ENCODE measurements at regions not wholly inside any gene's neighbourhood (a gene's known extent, or its start where the extent isn't known, plus 50 kb on each side); places are given as distances from the start of the nearest gene placed in this dataset.

DNA sequence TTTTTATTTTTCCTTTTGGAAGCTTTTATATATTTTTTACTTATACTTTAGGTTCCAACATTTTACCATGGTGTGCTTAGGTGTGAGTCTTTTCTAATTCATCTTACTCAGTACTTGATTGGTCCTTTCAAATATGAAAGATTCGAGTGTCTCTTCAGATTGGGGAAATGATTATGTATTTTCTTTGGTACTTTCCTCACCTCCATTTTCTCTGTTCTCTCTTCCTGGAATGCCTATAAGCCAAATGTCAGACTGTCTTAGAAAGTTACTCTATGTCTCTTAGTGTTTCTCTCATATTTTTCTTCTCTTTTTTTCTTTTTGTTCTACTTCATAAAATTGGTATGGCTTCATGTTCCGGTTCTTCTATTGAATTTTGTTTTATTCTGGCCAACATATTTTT lies 119.6 kb upstream of the SV2C start:
- Histone ChIP-seq H3K79me1 (ENCODE audit: insufficient read depth, low read depth, low read length, poor library complexity, severe bottlenecking) (no peaks in the 10 kb centered on the region), H4K8ac (replicated peaks; ENCODE audit: insufficient read length, low read depth, low read length) (no peak overlapping the region), H2BK5ac (ENCODE audit: insufficient read length, low read length) (no peak overlapping the region), H3K9ac (ENCODE audit: extremely low read depth, insufficient read length, low read length) (no peak overlapping the region), H4K5ac (ENCODE audit: insufficient read length, low read depth, low read length) (no peak overlapping the region), H3K18ac (ENCODE audit: insufficient read length, low read depth, low read length) (no peak overlapping the region), H3T11ph (ENCODE audit: low read length) (no peak overlapping the region), H2BK15ac (ENCODE audit: low read depth, low read length) (no peak overlapping the region), H2AK5ac (ENCODE audit: insufficient read length, low read length) (no peak overlapping the region), H3K4ac (ENCODE audit: low read depth, low read length) (no peak overlapping the region), H2BK12ac (ENCODE audit: insufficient read length, low read depth, low read length) (no peak overlapping the region), H4K20me1 (ENCODE audit: control insufficient read depth, insufficient read depth, insufficient read length) (no peaks in the 10 kb centered on the region), H3K56ac (ENCODE audit: insufficient read length, low read depth, low read length) (no peak overlapping the region), H3K4me1 (ENCODE audit: insufficient read depth, low read length) (no peaks in the 10 kb centered on the region), H3K9me3 (ENCODE audit: control insufficient read depth, low read depth, low read length) (peaks cover 4% of the 10 kb centered on the region), H3K27me3 (ENCODE audit: insufficient read depth, low read length) (no peaks in the 10 kb centered on the region; the same call in 1 of the 2 replicates), H3K4me2 (ENCODE audit: insufficient read depth, insufficient read length, low read length) (no peak overlapping the region), H3K23me2 (ENCODE audit: insufficient read length, low read depth, low read length, poor library complexity, severe bottlenecking) (no peaks in the 10 kb centered on the region), H3K23ac (ENCODE audit: insufficient read length, low read depth, low read length) (no peak overlapping the region), H3K14ac (ENCODE audit: insufficient read depth, low read length) (no peak overlapping the region), H3K27ac (ENCODE audit: insufficient read length, low read depth, low read length) (no peak overlapping the region), H2BK120ac (ENCODE audit: low read depth, low read length, poor library complexity, severe bottlenecking) (no peak overlapping the region), H3K79me2 (ENCODE audit: insufficient read depth, low read length) (no peaks in the 10 kb centered on the region), H2BK20ac (ENCODE audit: low read depth, low read length, poor library complexity, severe bottlenecking) (no peak overlapping the region), H4K91ac (ENCODE audit: insufficient read length, low read depth, low read length) (no peak overlapping the region), H2AFZ (ENCODE audit: low read length) (no peak overlapping the region)
- no peak overlapping the region for H3K4me3 Mint-ChIP-seq
- no peak for DNase-seq
- no peaks in the 10 kb centered on the region for H3K4me1 Mint-ChIP-seq
- H3K36me3 Mint-ChIP-seq (ENCODE audit: insufficient read depth in 1 of 3, low read depth in 3 of 3), result peaks cover 5 to 13% (median 11%) of the 10 kb centered on the region in 3 experiments
- no CpG with 5 or more reads among the region's 2 CpGs for WGBS (ENCODE audit: extremely low coverage, insufficient read length, low lambda C conversion rate)
- no peak for TF ChIP-seq CTCF (conservative IDR thresholded peaks at IDR 0.05)
- peaks cover 8% of the 10 kb centered on the region for H3K27me3 Mint-ChIP-seq (ENCODE audit: low read depth)
- no peak overlapping the region for H3K27ac Mint-ChIP-seq
- H3K9me3 Mint-ChIP-seq, result peaks cover 28 to 48% of the 10 kb centered on the region in 2 experiments

All from H9 (cell line).